CD14-positive monocyte (primary cell): ENCODE measurements at regions not wholly inside any gene's neighbourhood (a gene's known extent, or its start where the extent isn't known, plus 50 kb on each side); places are given as distances from the start of the nearest gene placed in this dataset.

Source experiments
- DNase-seq, 3 donors: peaks; one replicate each; pipeline ENCODE4 v3.0.0-alpha.2; 2011 to 2022
- H2AFZ ChIP-seq: 2 replicates; pipeline ENCODE4 v1.6.0; 2012; ENCODE audit warnings: mild to moderate bottlenecking, low read depth, low read length, inconsistent platforms; ENCODE audit not compliant: insufficient read depth, poor library complexity, severe bottlenecking
- H3K27ac ChIP-seq, 2 donors: 1 replicate in 1 of 2; 2 replicates in 1 of 2; pipeline ENCODE4 v1.5.1; 2012 to 2013; ENCODE audit warnings: low read length in 2 of 2, control low read depth in 1 of 2, inconsistent platforms in 1 of 2, low read depth in 1 of 2, mild to moderate bottlenecking in 1 of 2
- H3K27me3 ChIP-seq, 2 donors: one replicate each; pipeline versions ENCODE4 v1.6.0 to v1.6.1; 2011 to 2013; ENCODE audit warnings: low read length in 2 of 2; ENCODE audit not compliant: control insufficient read depth in 2 of 2, insufficient read depth in 2 of 2
- H3K36me3 ChIP-seq, 2 donors: replicated peaks in 1 of 2; 1 replicate in 1 of 2; 2 replicates in 1 of 2; pipeline versions ENCODE4 v1.5.1 to v1.6.1; 2012 to 2013; ENCODE audit warnings: low read length in 2 of 2, control low read depth in 1 of 2, inconsistent platforms in 1 of 2, mild to moderate bottlenecking in 1 of 2; ENCODE audit not compliant: insufficient read depth in 2 of 2, control insufficient read depth in 1 of 2
- H3K4me1 ChIP-seq, 2 donors: 1 replicate in 1 of 2; 2 replicates in 1 of 2; pipeline versions ENCODE4 v1.5.1 to v1.6.1; 2012 to 2013; ENCODE audit warnings: low read length in 2 of 2, control low read depth in 1 of 2, inconsistent platforms in 1 of 2, mild to moderate bottlenecking in 1 of 2, moderate library complexity in 1 of 2; ENCODE audit not compliant: insufficient read depth in 2 of 2, control insufficient read depth in 1 of 2
- H3K4me2 ChIP-seq: replicated peaks from 2 replicates; pipeline ENCODE3; 2012; ENCODE audit warnings: low read length, moderate library complexity, mild to moderate bottlenecking; ENCODE audit not compliant: poor library complexity, severe bottlenecking; ENCODE audit errors: extremely low read depth
- H3K4me3 ChIP-seq, 3 experiments: fragments of 200-600 bp in 1 of 3; sonication (generic) in 1 of 3; replicated peaks in 1 of 3; 1 replicate in 2 of 3; 2 replicates in 1 of 3; pipeline ENCODE4 v1.5.1; 2011 to 2013; ENCODE audit warnings: low read length in 3 of 3, mild to moderate bottlenecking in 3 of 3, control low read depth in 2 of 3, low read depth in 2 of 3, inconsistent platforms in 1 of 3, moderate library complexity in 1 of 3
- H3K79me2 ChIP-seq: 2 replicates; pipeline ENCODE4 v1.6.0; 2012; ENCODE audit warnings: mild to moderate bottlenecking, control low read depth, inconsistent platforms, low read length, moderate library complexity; ENCODE audit not compliant: insufficient read depth
- H3K9ac ChIP-seq: 2 replicates; pipeline ENCODE4 v1.6.0; 2017; ENCODE audit warnings: low read length, mild to moderate bottlenecking; ENCODE audit not compliant: insufficient read depth, poor library complexity, severe bottlenecking
- H3K9me3 ChIP-seq, 2 donors: replicated peaks in 1 of 2; 1 replicate in 1 of 2; 2 replicates in 1 of 2; pipeline versions ENCODE4 v1.5.1 to v1.6.1; 2012 to 2013; ENCODE audit warnings: low read length in 2 of 2, control low read depth in 1 of 2; ENCODE audit not compliant: control insufficient read depth in 1 of 2, insufficient read depth in 1 of 2
- H4K20me1 ChIP-seq: 2 replicates; pipeline ENCODE4 v1.6.0; 2012; ENCODE audit warnings: mild to moderate bottlenecking, low read length, control low read depth, moderate library complexity; ENCODE audit not compliant: insufficient read depth
- H3K27ac Mint-ChIP-seq, 7 donors: one replicate each; pipeline ENCODE4 v1.8.0; 2020; ENCODE audit warnings: mild to moderate bottlenecking in 7 of 7, mixed read lengths in 7 of 7, moderate library complexity in 6 of 7, inconsistent platforms in 2 of 7
- H3K27me3 Mint-ChIP-seq, 3 donors: one replicate each; pipeline ENCODE4 v1.8.0; 2021 to 2022; ENCODE audit warnings: low read depth in 3 of 3, mild to moderate bottlenecking in 3 of 3, mixed read lengths in 3 of 3, moderate library complexity in 3 of 3, inconsistent platforms in 1 of 3
- H3K36me3 Mint-ChIP-seq, 2 donors: one replicate each; pipeline ENCODE4 v1.8.0; 2020; ENCODE audit warnings: mixed read lengths in 2 of 2, inconsistent platforms in 1 of 2, mild to moderate bottlenecking in 1 of 2
- H3K4me1 Mint-ChIP-seq: one replicate; pipeline ENCODE4 v1.8.0; 2020; ENCODE audit warnings: mild to moderate bottlenecking, mixed read lengths
- H3K4me3 Mint-ChIP-seq, 2 donors: one replicate each; pipeline ENCODE4 v1.8.0; 2020; ENCODE audit warnings: mild to moderate bottlenecking in 2 of 2, mixed read lengths in 2 of 2, moderate library complexity in 1 of 2
- H3K9me3 Mint-ChIP-seq, 7 donors: one replicate each; pipeline ENCODE4 v1.8.0; 2020 to 2022; ENCODE audit warnings: mixed read lengths in 7 of 7, mild to moderate bottlenecking in 6 of 7, moderate library complexity in 6 of 7, inconsistent platforms in 2 of 7
- WGBS: methylation state at CpG from one replicate; pipeline ENCODE4 v1.1.5; 2013; ENCODE audit warnings: missing lambda C conversion rate; ENCODE audit not compliant: insufficient coverage; 5-methylcytosine and 5-hydroxymethylcytosine counted together
- intact Hi-C, 2 donors: fragments of 100-400 bp; cut with micrococcal nuclease; formaldehyde crosslinking; loops; one replicate each; pipeline versions ENCODE4 v1.15.0 to v1.15.1; 2023
- TF ChIP-seq, protein P1 (sequence below): fragments of 200-600 bp; IDR thresholded peaks from one replicate; pipeline ENCODE4 v1.8.0; 2022; ENCODE audit warnings: antibody characterized with exemption, mild to moderate bottlenecking

DNA sequence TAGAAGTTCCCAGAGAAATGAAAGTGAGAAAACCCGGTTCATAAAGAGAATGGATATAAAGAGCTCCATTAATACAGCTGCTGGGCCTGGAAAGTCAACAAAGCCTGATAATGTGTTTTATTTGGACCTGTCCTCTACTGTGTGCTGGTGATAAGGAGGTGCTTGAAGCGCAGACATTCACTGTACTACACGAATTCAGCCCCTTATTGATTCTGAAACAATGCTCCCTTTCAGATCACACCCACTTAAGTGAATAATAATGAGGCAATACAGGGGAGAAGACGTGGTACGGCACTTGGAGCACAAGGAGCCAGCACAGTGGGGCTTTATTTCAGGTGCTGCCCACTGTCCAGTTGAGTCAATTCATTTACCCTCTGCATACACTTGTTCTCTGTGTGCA, 260.8 kb downstream of the FGFR2 start:
- Mint-ChIP-seq H3K27me3 (peaks cover 0 to 5% (median 3%) of the 10 kb centered on the region in 3 donors), H3K27ac (no peak overlapping the region), H3K4me3 (no peak overlapping the region), H3K9me3 (peaks cover 0 to 3% (median 2%) of the 10 kb centered on the region in 7 donors), H3K4me1 (no peaks in the 10 kb centered on the region), H3K36me3 (no peaks in the 10 kb centered on the region)
- Histone ChIP-seq H3K4me1 (no peaks in the 10 kb centered on the region), H4K20me1 (no peaks in the 10 kb centered on the region), H3K36me3 (no peaks in the 10 kb centered on the region), H3K9me3 (no peaks in the 10 kb centered on the region), H3K27me3 (no peaks in the 10 kb centered on the region), H3K4me3 (no peak overlapping the region), H3K27ac (no peak overlapping the region), H2AFZ (no peak overlapping the region), H3K4me2 (no peak overlapping the region), H3K9ac (no peak overlapping the region), H3K79me2 (no peaks in the 10 kb centered on the region)
- no peak for DNase-seq
- 100% methylated on average over 1 of the region's 5 CpGs for WGBS
- intact Hi-C loops = no loop called here
- TF ChIP-seq, protein P1, sequence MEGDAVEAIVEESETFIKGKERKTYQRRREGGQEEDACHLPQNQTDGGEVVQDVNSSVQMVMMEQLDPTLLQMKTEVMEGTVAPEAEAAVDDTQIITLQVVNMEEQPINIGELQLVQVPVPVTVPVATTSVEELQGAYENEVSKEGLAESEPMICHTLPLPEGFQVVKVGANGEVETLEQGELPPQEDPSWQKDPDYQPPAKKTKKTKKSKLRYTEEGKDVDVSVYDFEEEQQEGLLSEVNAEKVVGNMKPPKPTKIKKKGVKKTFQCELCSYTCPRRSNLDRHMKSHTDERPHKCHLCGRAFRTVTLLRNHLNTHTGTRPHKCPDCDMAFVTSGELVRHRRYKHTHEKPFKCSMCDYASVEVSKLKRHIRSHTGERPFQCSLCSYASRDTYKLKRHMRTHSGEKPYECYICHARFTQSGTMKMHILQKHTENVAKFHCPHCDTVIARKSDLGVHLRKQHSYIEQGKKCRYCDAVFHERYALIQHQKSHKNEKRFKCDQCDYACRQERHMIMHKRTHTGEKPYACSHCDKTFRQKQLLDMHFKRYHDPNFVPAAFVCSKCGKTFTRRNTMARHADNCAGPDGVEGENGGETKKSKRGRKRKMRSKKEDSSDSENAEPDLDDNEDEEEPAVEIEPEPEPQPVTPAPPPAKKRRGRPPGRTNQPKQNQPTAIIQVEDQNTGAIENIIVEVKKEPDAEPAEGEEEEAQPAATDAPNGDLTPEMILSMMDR = no peak

DNA sequence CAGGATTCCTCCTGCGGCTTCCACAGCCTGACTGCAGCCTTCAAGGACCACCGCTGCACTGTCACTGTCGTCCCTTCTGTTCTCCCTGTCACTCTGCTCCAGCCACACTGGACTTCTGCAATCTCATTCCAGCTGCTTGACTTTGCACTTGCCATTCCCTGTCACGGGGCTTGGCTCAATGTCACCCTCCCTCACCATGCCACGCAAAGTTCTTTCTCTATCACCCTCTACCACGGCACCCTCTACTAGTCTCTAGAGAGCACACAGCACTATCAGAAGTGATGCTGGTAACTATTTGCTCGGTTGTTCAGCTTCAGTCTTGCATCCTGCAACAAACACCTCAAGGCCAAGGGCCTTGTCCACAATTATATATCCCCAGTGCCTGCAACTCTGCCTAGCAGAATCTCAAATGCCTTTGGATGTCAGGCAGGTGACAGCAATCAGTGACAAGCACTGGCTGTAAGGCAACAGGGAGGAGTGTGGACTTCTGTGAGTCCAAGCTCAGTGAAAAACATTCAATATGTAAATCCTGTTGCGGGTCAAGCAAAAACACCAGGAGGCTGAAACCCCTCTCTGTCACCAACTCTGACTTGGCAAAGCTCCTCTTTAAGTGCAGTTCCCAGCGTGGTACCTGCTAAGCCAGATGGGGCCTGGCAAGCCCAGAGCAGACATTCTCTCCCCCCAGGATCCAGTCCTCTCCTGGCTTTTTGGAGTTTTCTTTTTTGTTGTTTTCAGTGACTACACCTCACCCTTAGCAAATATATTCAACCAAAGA, 259.9 kb downstream of the FGFR2 start:
- no peak overlapping the region for H3K4me2 ChIP-seq
- TF ChIP-seq, protein P1 = no peak

More for the DNA sequence above, 259.9 kb downstream of the FGFR2 start:
- Histone ChIP-seq H3K27ac (no peak overlapping the region), H3K4me1 (no peaks in the 10 kb centered on the region), H4K20me1 (no peaks in the 10 kb centered on the region), H3K9me3 (no peaks in the 10 kb centered on the region), H3K9ac (no peak overlapping the region), H3K36me3 (no peaks in the 10 kb centered on the region), H2AFZ (no peak overlapping the region), H3K4me3 (no peak overlapping the region), H3K27me3 (no peaks in the 10 kb centered on the region), H3K79me2 (no peaks in the 10 kb centered on the region)
- Mint-ChIP-seq H3K9me3 (peaks cover 0 to 3% (median 2%) of the 10 kb centered on the region in 7 donors), H3K27ac (no peak overlapping the region), H3K4me1 (no peaks in the 10 kb centered on the region), H3K27me3 (peaks cover 0 to 5% (median 3%) of the 10 kb centered on the region in 3 donors), H3K4me3 (no peak overlapping the region), H3K36me3 (no peaks in the 10 kb centered on the region)
- intact Hi-C loops = no loop called here
- no peak for DNase-seq
- 90% methylated on average over 9 of the region's 9 CpGs for WGBS
